Thoracic aorta (tissue), 2 donors: ENCODE measurements at regions not wholly inside any gene's neighbourhood (a gene's known extent, or its start where the extent isn't known, plus 50 kb on each side); places are given as distances from the start of the nearest gene placed in this dataset.

Source experiments
- ATAC-seq: fragments of 150-250 bp; one replicate; pipeline ENCODE4 v1.8.0; 2017; ENCODE audit warnings: low read depth; ENCODE audit not compliant: insufficient number of reproducible peaks, low FRiP score
- DNase-seq: peaks from one replicate; pipeline ENCODE4 v3.0.0-alpha.2; 2020; ENCODE audit warnings: low spot score
- H3K27ac ChIP-seq, 2 donors: fragments of 200-600 bp; sonication (generic); 1 replicate in 1 of 2; 2 replicates in 1 of 2; pipeline ENCODE4 v1.5.1; 2016; ENCODE audit warnings: mild to moderate bottlenecking in 2 of 2, moderate library complexity in 2 of 2
- H3K27me3 ChIP-seq: fragments of 200-600 bp; sonication (generic); replicated peaks from 2 replicates; pipeline ENCODE4 v1.6.0; 2016; ENCODE audit warnings: mild to moderate bottlenecking; ENCODE audit not compliant: insufficient read depth
- H3K36me3 ChIP-seq: fragments of 200-600 bp; sonication (generic); one replicate; pipeline ENCODE4 v1.5.1; 2016
- H3K4me1 ChIP-seq, 2 donors: fragments of 200-600 bp; sonication (generic); 1 replicate in 1 of 2; 2 replicates in 1 of 2; pipeline versions ENCODE4 v1.5.1 to v1.6.0; 2016; ENCODE audit warnings: low read depth in 2 of 2, mild to moderate bottlenecking in 1 of 2; ENCODE audit not compliant: control insufficient read depth in 1 of 2
- H3K4me3 ChIP-seq: fragments of 200-600 bp; sonication (generic); 2 replicates; pipeline ENCODE4 v1.5.1; 2016; ENCODE audit warnings: mild to moderate bottlenecking
- H3K9me3 ChIP-seq: fragments of 200-600 bp; sonication (generic); 2 replicates; pipeline ENCODE4 v1.5.1; 2016
- CTCF ChIP-seq: fragments of 200-600 bp; sonication (generic); IDR thresholded peaks from one replicate; pipeline ENCODE4 v1.5.1; 2019; ENCODE audit warnings: antibody characterized with exemption

DNA sequence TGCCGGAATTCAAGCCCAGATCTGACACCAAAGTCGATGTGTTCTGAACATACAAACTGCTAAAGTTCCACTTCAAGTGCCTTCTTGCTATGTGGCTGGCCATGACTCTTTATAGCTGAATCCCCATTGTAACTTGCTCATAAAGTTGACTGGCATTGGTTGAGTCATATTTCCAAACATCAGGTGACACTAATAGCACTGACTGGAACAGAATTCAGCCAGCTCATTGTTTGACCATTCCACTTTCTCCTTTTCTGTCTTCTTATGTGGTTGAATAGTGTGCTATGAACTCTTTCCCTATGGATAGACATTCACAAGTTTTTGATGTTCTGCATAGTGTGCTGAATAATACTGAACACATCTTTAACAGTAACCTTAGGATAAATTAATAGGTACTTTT, 266.2 kb upstream of the ZFP64 start:
- no peak for TF ChIP-seq CTCF
- Histone ChIP-seq H3K9me3 (no peaks in the 10 kb centered on the region), H3K4me1 (no peaks in the 10 kb centered on the region), H3K27ac (no peak overlapping the region), H3K36me3 (no peaks in the 10 kb centered on the region), H3K27me3 (no peaks in the 10 kb centered on the region), H3K4me3 (no peak overlapping the region)
- DNase-seq (no peak), ATAC-seq (no peak)

GRCh38 chr20:52454660-52455059, 263.1 kb upstream of the ZFP64 start:
- no peak for ATAC-seq
- DNase-seq: no peak
- H3K4me3 ChIP-seq: no peak overlapping the region
- H3K4me1 ChIP-seq: no peaks in the 10 kb centered on the region
- H3K9me3 ChIP-seq: no peaks in the 10 kb centered on the region
- no peak overlapping the region for H3K27ac ChIP-seq
- TF ChIP-seq CTCF: no peak
- H3K27me3 ChIP-seq: no peaks in the 10 kb centered on the region
- H3K36me3 ChIP-seq: no peaks in the 10 kb centered on the region

DNA sequence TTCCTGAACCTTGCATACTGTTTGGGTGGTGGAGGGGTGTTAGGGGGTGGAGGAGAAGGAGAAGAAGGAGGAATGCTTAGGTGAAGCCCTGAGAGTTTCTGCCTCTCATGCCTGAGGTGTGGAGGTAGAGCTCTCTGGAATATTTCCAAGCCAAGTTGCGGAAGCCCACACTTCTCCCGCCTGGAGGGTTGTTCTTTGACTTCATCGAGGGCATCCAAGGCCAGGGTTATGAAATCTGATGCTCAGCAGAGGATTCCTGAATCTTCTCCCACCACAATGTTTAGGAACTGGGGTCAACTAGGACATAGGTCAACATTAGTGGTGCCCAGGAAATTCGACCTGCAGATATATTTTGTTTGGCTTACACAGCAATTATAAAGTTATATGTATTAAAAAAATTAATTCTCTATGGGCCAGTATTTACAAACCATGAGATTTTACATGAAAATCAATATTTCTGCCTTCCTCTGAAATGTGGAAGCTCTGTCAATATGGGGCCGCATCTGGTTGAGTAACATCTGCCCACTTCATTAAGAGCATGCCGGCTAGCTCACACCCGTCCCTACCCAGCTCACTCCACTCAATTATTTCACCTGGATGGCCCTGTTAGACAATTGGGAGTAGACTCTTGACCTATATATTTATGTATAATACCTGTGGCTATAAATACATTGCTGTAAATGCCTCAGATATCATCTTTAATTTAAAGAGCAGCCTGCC, 257.1 kb upstream of the ZFP64 start:
- ATAC-seq: no peak
- no peak overlapping the region for H3K27ac ChIP-seq
- H3K4me3 ChIP-seq: no peak overlapping the region
- H3K9me3 ChIP-seq: no peaks in the 10 kb centered on the region
- no peaks in the 10 kb centered on the region for H3K36me3 ChIP-seq
- TF ChIP-seq CTCF: no peak
- no peak for DNase-seq
- H3K27me3 ChIP-seq: no peaks in the 10 kb centered on the region
- H3K4me1 ChIP-seq: no peaks in the 10 kb centered on the region

GRCh38 chr20:52447225-52447551, 255.6 kb upstream of the ZFP64 start:
- no peak overlapping the region for H3K27ac ChIP-seq
- no peaks in the 10 kb centered on the region for H3K27me3 ChIP-seq
- TF ChIP-seq CTCF: no peak
- no peaks in the 10 kb centered on the region for H3K36me3 ChIP-seq
- H3K4me3 ChIP-seq: no peak overlapping the region
- no peaks in the 10 kb centered on the region for H3K4me1 ChIP-seq
- ATAC-seq (no peak), DNase-seq (no peak)
- no peaks in the 10 kb centered on the region for H3K9me3 ChIP-seq

DNA sequence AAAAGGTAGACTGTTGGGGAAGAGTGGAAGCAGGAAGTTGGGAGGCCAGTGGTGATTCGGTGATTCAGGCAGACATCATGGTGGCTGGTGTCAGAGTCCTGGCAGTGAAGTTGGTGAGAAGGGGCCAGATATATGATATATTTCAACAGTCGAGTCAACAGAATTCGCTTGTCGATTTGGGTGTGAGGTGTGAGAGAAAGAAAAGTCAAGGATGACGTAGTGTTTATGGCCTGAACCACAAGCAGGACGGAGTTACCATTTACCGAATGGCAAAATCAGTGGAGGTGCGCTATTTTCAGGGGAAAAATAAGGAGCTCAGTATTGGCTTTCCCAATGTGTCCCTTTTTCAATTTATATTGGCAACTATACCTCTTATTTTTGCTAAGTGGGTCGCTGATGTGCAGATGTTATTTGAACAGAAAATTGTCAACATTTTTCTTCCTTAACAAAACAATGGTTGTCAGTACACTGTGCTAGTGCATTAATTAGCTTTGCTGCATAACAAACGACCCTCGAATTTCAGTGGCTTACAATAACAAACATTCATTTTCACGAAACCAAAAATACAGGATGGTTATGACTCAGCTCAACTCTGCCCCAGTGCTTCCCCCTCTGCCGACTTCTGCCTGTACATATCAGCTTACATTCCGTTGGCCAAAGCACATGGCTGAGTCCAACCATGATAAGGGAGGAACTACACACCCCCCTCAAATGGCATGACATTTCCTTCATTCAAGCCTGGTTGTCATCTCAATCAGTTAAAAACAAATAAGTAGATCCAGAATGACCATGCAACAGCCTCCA, 255.0 kb upstream of the ZFP64 start:
- ATAC-seq: no peak
- no peak for DNase-seq
- Histone ChIP-seq H3K27ac (no peak overlapping the region), H3K27me3 (no peaks in the 10 kb centered on the region), H3K36me3 (no peaks in the 10 kb centered on the region), H3K4me1 (no peaks in the 10 kb centered on the region), H3K9me3 (no peaks in the 10 kb centered on the region), H3K4me3 (no peak overlapping the region)
- TF ChIP-seq CTCF: no peak
